OCI-LY1 (cell line): ENCODE measurements at regions not wholly inside any gene's neighbourhood (a gene's known extent, or its start where the extent isn't known, plus 50 kb on each side); places are given as distances from the start of the nearest gene placed in this dataset.

Experiments used
- CTCF ChIP-seq: fragments of 200-600 bp; sonication (generic), shearing (Covaris generic); IDR thresholded peaks from 2 replicates; pipeline ENCODE4 v1.5.1; 2017; ENCODE audit warnings: mild to moderate bottlenecking, antibody characterized with exemption, low read length, moderate library complexity, mixed read lengths
- EZH2 ChIP-seq: fragments of 200-600 bp; sonication (generic), shearing (Covaris generic); IDR thresholded peaks from 2 replicates; pipeline ENCODE4 v1.8.0; 2017; ENCODE audit warnings: borderline replicate concordance, mixed run types, mild to moderate bottlenecking, antibody characterized with exemption, low read length, moderate library complexity, mixed read lengths

DNA sequence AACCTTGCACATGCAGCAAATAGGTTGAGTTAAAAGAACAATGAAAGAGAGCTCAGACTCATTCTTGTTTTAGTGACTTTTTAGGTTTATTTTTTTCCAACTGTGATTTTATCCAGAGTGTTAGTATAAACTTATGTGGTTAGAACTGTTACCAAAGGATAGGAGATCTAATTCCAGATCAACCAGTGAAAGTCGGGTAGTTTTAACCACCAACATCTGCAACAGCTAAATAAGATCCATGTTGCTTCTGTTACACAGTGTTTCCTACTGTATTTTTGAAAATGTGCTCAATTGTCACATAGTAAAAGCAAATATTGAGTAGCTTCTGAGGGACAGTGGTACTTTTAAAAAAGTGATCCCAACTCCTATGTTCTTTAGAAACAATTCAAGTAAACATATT, 53.9 kb upstream of the ARGLU1 start:
- TF ChIP-seq CTCF (no peak), EZH2 (no peak)
